ENCODE measurements at regions not wholly inside any gene's neighbourhood (a gene's known extent, or its start where the extent isn't known, plus 50 kb on each side); places are given as distances from the start of the nearest gene placed in this dataset.

GRCh38 chr14:101066826-101067510 is 163.4 kb upstream of the RTL1 start (continued):
- TF ChIP-seq MXI1 (IDR thresholded peaks at IDR 0.05; ENCODE audit: borderline replicate concordance, low read depth, low read length): no peak
- no peak for TF ChIP-seq POLR2A (IDR thresholded peaks at IDR 0.05; ENCODE audit: low read depth, low read length)
- TF ChIP-seq RCOR1 (IDR thresholded peaks at IDR 0.05; ENCODE audit: insufficient replicate concordance, low read length): no peak
- no peak for TF ChIP-seq RAD21 (IDR thresholded peaks at IDR 0.05; ENCODE audit: low read length)
- no peak for TF ChIP-seq MAZ (IDR thresholded peaks at IDR 0.05; ENCODE audit: borderline replicate concordance, low read depth, low read length)
- no peak for TF ChIP-seq NFE2L2 (IDR thresholded peaks at IDR 0.05; ENCODE audit: low read depth, low read length)
